Parathyroid adenoma (tissue), 2 donors: ENCODE measurements at regions not wholly inside any gene's neighbourhood (a gene's known extent, or its start where the extent isn't known, plus 50 kb on each side); places are given as distances from the start of the nearest gene placed in this dataset.

ENCODE experiments used
- H2AFZ ChIP-seq: fragments of 300-600 bp; sonication (generic); one replicate; pipeline ENCODE4 v1.7.0; 2017; ENCODE audit warnings: antibody characterized with exemption, mild to moderate bottlenecking
- H3K27ac ChIP-seq: fragments of 300-600 bp; sonication (generic); one replicate; pipeline ENCODE4 v1.7.0; 2017
- H3K27me3 ChIP-seq: fragments of 300-600 bp; sonication (generic); one replicate; pipeline ENCODE4 v1.7.0; 2017; ENCODE audit warnings: low read length; ENCODE audit not compliant: control insufficient read depth, insufficient read depth
- H3K36me3 ChIP-seq: fragments of 300-600 bp; sonication (generic); one replicate; pipeline ENCODE4 v1.7.0; 2017; ENCODE audit warnings: low read length; ENCODE audit not compliant: control insufficient read depth, insufficient read depth
- H3K4me1 ChIP-seq: fragments of 300-600 bp; sonication (generic); one replicate; pipeline ENCODE4 v1.7.0; 2017; ENCODE audit warnings: control low read depth
- H3K4me2 ChIP-seq: fragments of 300-600 bp; sonication (generic); one replicate; pipeline ENCODE4 v1.7.0; 2017; ENCODE audit warnings: low read length
- H3K4me3 ChIP-seq: fragments of 300-600 bp; sonication (generic); one replicate; pipeline ENCODE4 v1.7.0; 2017; ENCODE audit warnings: low read depth, low read length
- H3K79me2 ChIP-seq: fragments of 300-600 bp; sonication (generic); one replicate; pipeline ENCODE4 v1.7.0; 2017; ENCODE audit warnings: control low read depth
- H3K9ac ChIP-seq: fragments of 300-600 bp; sonication (generic); one replicate; pipeline ENCODE4 v1.7.0; 2017; ENCODE audit warnings: mild to moderate bottlenecking
- H3K9me3 ChIP-seq: fragments of 300-600 bp; sonication (generic); one replicate; pipeline ENCODE4 v1.7.0; 2017; ENCODE audit warnings: low read length; ENCODE audit not compliant: control insufficient read depth
- CTCF ChIP-seq: fragments of 300-600 bp; sonication (generic); IDR thresholded peaks from one replicate; pipeline ENCODE4 v1.7.0; 2017; ENCODE audit warnings: antibody characterized with exemption, mild to moderate bottlenecking
- donor health status: primary hyperparathyroidism.

- no peaks in the 10 kb centered on the region for H3K9me3 ChIP-seq
- H3K4me2 ChIP-seq = no peak overlapping the region
- H3K4me3 ChIP-seq = no peak overlapping the region
- H3K9ac ChIP-seq = no peak overlapping the region
- no peaks in the 10 kb centered on the region for H3K27me3 ChIP-seq
- no peaks in the 10 kb centered on the region for H3K79me2 ChIP-seq
- H3K27ac ChIP-seq = no peak overlapping the region
- H3K4me1 ChIP-seq = no peaks in the 10 kb centered on the region
- no peaks in the 10 kb centered on the region for H3K36me3 ChIP-seq
- H2AFZ ChIP-seq = no peak overlapping the region
- no peak for TF ChIP-seq CTCF
Measured at GRCh38 chr16:35559911-35560636, 2100.7 kb downstream of the TP53TG3F start.

DNA sequence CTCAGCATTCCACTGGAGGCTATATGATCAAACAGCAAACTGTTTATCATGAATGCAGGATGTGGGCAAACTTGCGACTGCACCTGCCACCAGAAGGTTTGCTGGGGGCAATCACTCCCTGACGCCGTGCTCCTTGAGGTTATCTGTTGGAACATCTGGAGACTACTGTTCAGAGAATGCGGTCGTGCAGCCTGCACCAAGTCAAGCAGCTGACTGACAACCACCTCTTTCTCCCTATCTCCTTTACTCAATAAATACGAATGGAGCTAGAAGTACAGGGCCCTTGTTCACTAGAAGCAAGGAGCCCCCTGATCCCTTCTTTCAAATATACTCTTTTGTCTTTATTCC lies 2101.2 kb downstream of the TP53TG3F start:
- H3K36me3 ChIP-seq = no peaks in the 10 kb centered on the region

GRCh38 chr16:35561346-35561745 lies 2101.9 kb downstream of the TP53TG3F start:
- Histone ChIP-seq H3K9me3 (no peaks in the 10 kb centered on the region), H3K4me1 (no peaks in the 10 kb centered on the region), H3K27me3 (no peaks in the 10 kb centered on the region), H3K27ac (no peak overlapping the region), H3K79me2 (no peaks in the 10 kb centered on the region), H3K36me3 (no peaks in the 10 kb centered on the region), H2AFZ (no peak overlapping the region), H3K9ac (no peak overlapping the region), H3K4me3 (no peak overlapping the region), H3K4me2 (no peak overlapping the region)
- TF ChIP-seq CTCF = no peak

More for the DNA sequence above, 2101.2 kb downstream of the TP53TG3F start:
- Histone ChIP-seq H3K4me1 (no peaks in the 10 kb centered on the region), H3K79me2 (no peaks in the 10 kb centered on the region), H3K4me2 (no peak overlapping the region), H2AFZ (no peak overlapping the region), H3K9ac (no peak overlapping the region), H3K9me3 (no peaks in the 10 kb centered on the region), H3K4me3 (no peak overlapping the region), H3K27ac (no peak overlapping the region), H3K27me3 (no peaks in the 10 kb centered on the region)
- TF ChIP-seq CTCF = no peak

DNA sequence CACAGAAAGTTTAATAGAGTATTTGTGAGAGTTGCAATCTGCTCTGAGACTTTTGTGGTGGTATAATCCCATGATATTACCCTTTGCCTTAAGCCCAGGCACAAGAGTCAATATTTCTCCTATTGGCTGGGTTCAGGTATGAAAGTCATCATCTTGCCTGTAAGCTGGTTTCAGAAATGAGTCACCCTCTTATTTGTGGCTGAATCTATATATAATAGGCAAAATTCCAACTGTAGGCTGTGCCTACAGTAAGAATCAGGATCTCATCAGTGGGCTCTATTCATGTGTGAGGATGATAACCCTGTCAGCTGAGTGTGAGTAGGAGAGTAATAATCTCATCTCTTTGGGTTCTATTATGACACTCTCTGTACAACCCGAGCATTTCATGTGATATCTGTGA lies 2103.1 kb downstream of the TP53TG3F start:
- TF ChIP-seq CTCF = no peak
- H3K27ac ChIP-seq = no peak overlapping the region
- no peaks in the 10 kb centered on the region for H3K9me3 ChIP-seq
- H3K4me2 ChIP-seq = no peak overlapping the region
- H3K36me3 ChIP-seq = no peaks in the 10 kb centered on the region
- H2AFZ ChIP-seq = no peak overlapping the region
- no peak overlapping the region for H3K4me3 ChIP-seq
- H3K9ac ChIP-seq = no peak overlapping the region
- no peaks in the 10 kb centered on the region for H3K4me1 ChIP-seq
- no peaks in the 10 kb centered on the region for H3K79me2 ChIP-seq
- H3K27me3 ChIP-seq = no peaks in the 10 kb centered on the region

GRCh38 chr16:35562919-35563318 lies 2103.5 kb downstream of the TP53TG3F start:
- H3K36me3 ChIP-seq = no peaks in the 10 kb centered on the region
- no peaks in the 10 kb centered on the region for H3K27me3 ChIP-seq
- no peak overlapping the region for H3K27ac ChIP-seq
- no peak overlapping the region for H3K4me3 ChIP-seq
- H3K4me1 ChIP-seq = no peaks in the 10 kb centered on the region
- no peak overlapping the region for H3K4me2 ChIP-seq
- no peak overlapping the region for H3K9ac ChIP-seq
- no peak overlapping the region for H2AFZ ChIP-seq
- TF ChIP-seq CTCF = no peak
- no peaks in the 10 kb centered on the region for H3K9me3 ChIP-seq
- no peaks in the 10 kb centered on the region for H3K79me2 ChIP-seq
